ENCODE measurements at regions not wholly inside any gene's neighbourhood (a gene's known extent, or its start where the extent isn't known, plus 50 kb on each side); places are given as distances from the start of the nearest gene placed in this dataset.
"Not testable (repeated sequence)": the region's sequence is repeated elsewhere in the genome, so short reads cannot be mapped to it uniquely, and the experiment has no call there.

GRCh38 chr9:117936185-117937130 is 232.3 kb downstream of the TLR4 start:
- H3K27ac Mint-ChIP-seq: no peak overlapping the region
- peak overlapping the region in 1 of 2 donors; percentile 41 for H3K4me3 Mint-ChIP-seq
- H3K27me3 Mint-ChIP-seq: peaks cover 17 to 19% of the 10 kb centered on the region in 2 donors
- peaks cover 6 to 14% of the 10 kb centered on the region in 2 donors for H3K4me1 Mint-ChIP-seq
- H3K36me3 Mint-ChIP-seq: peaks cover 0 to 3% of the 10 kb centered on the region in 2 donors
- H3K9me3 Mint-ChIP-seq: peaks cover 3 to 4% of the 10 kb centered on the region in 2 donors
- ATAC-seq (replicated peaks) (peak; percentile 100), DNase-seq (peak; percentile 4)

DNA sequence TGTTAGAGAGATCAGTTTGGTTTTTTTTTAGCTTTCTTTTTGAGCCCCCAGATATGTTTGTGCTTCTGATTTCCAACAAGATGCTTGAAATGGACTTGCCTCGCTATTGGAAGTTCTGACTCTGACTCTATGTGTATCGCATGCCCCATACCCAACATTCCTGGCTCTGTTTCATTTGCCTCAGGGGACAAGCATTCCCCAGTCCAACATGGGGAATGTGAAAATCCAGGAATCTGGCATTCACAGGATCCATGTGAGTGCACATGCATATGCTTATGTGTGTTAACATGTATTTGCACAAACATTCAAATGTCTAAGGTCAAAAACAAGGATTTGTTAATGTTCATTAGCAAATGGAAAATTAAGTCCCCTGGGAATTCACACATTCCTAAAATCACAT is 233.9 kb downstream of the TLR4 start:
- DNase-seq (no peak), ATAC-seq (replicated peaks) (no peak)
- no peak overlapping the region for H3K4me3 Mint-ChIP-seq
- H3K27ac Mint-ChIP-seq: no peak overlapping the region
- H3K27me3 Mint-ChIP-seq: peaks cover 7 to 11% of the 10 kb centered on the region in 2 donors
- no peaks in the 10 kb centered on the region for H3K36me3 Mint-ChIP-seq
- peaks cover 1 to 4% of the 10 kb centered on the region in 2 donors for H3K9me3 Mint-ChIP-seq
- peaks cover 6 to 14% of the 10 kb centered on the region in 2 donors for H3K4me1 Mint-ChIP-seq

DNA sequence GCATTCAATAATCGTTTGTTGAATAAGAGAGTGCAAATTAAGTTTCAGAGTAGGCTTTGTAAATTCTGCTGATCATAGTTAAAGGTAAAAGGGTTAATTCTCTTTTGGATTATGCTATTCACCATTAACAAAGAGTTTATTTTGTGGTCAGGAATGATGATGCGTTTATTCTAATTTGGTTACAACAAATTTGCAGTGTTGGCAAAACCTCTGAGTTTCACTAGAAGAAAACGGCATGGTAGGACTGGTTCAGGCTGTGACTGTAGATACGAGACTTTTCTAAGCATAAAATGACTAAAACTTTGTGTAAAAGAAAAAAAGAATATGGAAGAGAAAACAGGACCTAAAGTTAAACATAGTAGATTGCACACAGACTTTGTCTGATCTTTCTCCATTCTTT is 234.7 kb downstream of the TLR4 start:
- H3K27me3 Mint-ChIP-seq: peaks cover 7 to 9% of the 10 kb centered on the region in 2 donors
- H3K9me3 Mint-ChIP-seq: peaks cover 1 to 4% of the 10 kb centered on the region in 2 donors
- ATAC-seq (replicated peaks) (no peak), DNase-seq (no peak)
- H3K27ac Mint-ChIP-seq: no peak overlapping the region
- no peak overlapping the region for H3K4me3 Mint-ChIP-seq
- no peaks in the 10 kb centered on the region for H3K36me3 Mint-ChIP-seq
- H3K4me1 Mint-ChIP-seq: peaks cover 6 to 14% of the 10 kb centered on the region in 2 donors

DNA sequence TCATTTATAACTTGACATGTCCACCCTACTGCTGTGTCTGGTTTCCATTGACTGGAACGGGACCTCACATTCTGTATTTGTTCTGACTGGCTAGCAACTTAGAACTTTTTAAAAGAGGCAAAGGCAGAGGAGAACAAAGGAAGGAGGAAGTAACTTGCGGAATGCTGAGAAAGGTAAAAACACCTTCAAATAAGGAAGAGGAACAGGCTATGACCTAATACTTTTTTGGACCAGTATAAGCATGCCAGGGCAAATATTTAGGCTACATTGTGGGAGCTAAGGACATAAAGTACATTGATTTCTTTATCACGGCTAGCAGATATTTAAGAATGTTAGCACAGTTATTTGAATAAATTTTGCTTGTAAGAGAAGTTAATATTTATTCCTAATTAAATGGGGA is 240.5 kb downstream of the TLR4 start:
- not testable (repeated sequence) for ATAC-seq (replicated peaks); H3K4me1 Mint-ChIP-seq; H3K4me3 Mint-ChIP-seq; H3K27me3 Mint-ChIP-seq; DNase-seq; H3K27ac Mint-ChIP-seq; H3K9me3 Mint-ChIP-seq; H3K36me3 Mint-ChIP-seq

GRCh38 chr9:117945286-117945685 is 241.1 kb downstream of the TLR4 start:
- H3K27ac Mint-ChIP-seq: no peak overlapping the region
- DNase-seq (no peak), ATAC-seq (replicated peaks) (no peak)
- no peaks in the 10 kb centered on the region for H3K36me3 Mint-ChIP-seq
- H3K4me1 Mint-ChIP-seq: no peaks in the 10 kb centered on the region
- no peak overlapping the region for H3K4me3 Mint-ChIP-seq
- H3K27me3 Mint-ChIP-seq: peaks cover 6% of the 10 kb centered on the region in 2 donors
- H3K9me3 Mint-ChIP-seq: no peaks in the 10 kb centered on the region

DNA sequence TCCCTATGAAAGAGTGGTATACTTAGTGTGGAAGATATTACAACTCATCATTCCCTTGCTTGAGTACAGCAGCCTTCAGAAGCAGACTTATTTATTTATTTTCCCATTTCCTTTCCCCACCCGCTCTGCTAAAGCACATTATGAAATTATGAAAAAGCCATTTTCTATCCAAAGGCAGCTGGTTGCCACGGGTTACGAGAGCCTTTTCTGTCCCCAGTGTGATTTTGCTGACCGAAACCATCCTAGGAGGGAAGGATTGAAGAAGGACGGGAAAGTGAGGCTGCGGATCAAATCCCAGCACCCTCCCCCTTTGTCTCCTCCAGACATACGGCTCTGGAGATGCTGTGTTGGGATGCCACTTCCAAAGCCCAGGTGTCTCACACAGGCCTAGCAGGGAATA is 246.9 kb downstream of the TLR4 start:
- Mint-ChIP-seq H3K27me3 (no peaks in the 10 kb centered on the region), H3K36me3 (no peaks in the 10 kb centered on the region), H3K27ac (no peak overlapping the region), H3K4me3 (no peak overlapping the region), H3K4me1 (no peaks in the 10 kb centered on the region), H3K9me3 (no peaks in the 10 kb centered on the region)
- no peak for ATAC-seq (replicated peaks)
- DNase-seq: no peak

DNA sequence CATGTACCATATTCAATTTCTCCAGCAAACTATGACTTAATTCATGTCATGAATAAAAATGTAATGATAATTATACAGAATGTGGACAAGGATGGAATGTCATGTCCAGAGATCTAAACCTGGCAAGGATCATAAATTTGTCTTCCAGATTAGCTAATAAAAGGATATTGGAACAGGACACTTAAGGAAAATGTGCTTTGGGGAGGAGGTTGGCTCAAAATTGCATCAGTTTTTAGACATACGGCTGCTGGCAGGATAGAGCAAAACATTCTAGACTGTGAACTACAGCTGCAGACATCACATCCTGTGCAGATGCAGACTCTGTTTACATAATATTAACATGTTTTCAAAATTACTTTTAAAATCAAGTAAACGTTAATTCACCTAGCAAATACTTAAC is 248.4 kb downstream of the TLR4 start:
- Mint-ChIP-seq H3K27ac (no peak overlapping the region), H3K36me3 (no peaks in the 10 kb centered on the region), H3K4me1 (no peaks in the 10 kb centered on the region), H3K27me3 (no peaks in the 10 kb centered on the region), H3K9me3 (no peaks in the 10 kb centered on the region), H3K4me3 (no peak overlapping the region)
- ATAC-seq (replicated peaks) (no peak), DNase-seq (no peak)

DNA sequence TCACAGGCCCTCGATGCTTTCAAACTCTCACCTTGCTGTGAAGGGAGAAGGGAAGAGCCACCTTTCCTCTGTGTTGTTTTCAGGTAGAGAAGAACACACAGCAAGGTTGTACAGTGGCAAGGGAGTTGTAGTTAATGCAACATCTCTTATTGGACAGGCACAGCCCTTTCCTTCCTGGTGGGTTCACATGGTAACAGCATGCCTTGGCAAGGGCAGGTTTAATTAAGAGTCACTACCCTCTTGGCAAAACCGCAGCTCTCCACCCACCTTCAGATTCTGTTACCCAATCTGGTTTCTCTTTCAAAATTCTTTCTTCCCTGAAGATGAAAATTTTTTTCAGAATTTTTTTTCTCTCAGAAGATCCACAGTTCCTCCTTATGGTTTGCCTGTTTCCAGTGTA is 253.1 kb downstream of the TLR4 start:
- no peak overlapping the region for H3K4me3 Mint-ChIP-seq
- H3K27me3 Mint-ChIP-seq: no peaks in the 10 kb centered on the region
- no peaks in the 10 kb centered on the region for H3K9me3 Mint-ChIP-seq
- H3K36me3 Mint-ChIP-seq: no peaks in the 10 kb centered on the region
- H3K27ac Mint-ChIP-seq: no peak overlapping the region
- ATAC-seq (replicated peaks) (no peak), DNase-seq (no peak)
- no peaks in the 10 kb centered on the region for H3K4me1 Mint-ChIP-seq

GRCh38 chr9:117958726-117959125 is 254.5 kb downstream of the TLR4 start:
- H3K27me3 Mint-ChIP-seq: no peaks in the 10 kb centered on the region
- DNase-seq (no peak), ATAC-seq (replicated peaks) (no peak)
- H3K9me3 Mint-ChIP-seq: no peaks in the 10 kb centered on the region
- H3K4me3 Mint-ChIP-seq: no peak overlapping the region
- no peaks in the 10 kb centered on the region for H3K36me3 Mint-ChIP-seq
- H3K4me1 Mint-ChIP-seq: no peaks in the 10 kb centered on the region
- H3K27ac Mint-ChIP-seq: no peak overlapping the region

- Mint-ChIP-seq H3K27me3 (peaks cover 6 to 8% of the 10 kb centered on the region in 2 donors), H3K27ac (no peak overlapping the region), H3K4me1 (no peaks in the 10 kb centered on the region), H3K36me3 (no peaks in the 10 kb centered on the region), H3K9me3 (no peaks in the 10 kb centered on the region), H3K4me3 (no peak overlapping the region)
- ATAC-seq (replicated peaks) (no peak), DNase-seq (no peak)
These were observed 259.4 kb downstream of the TLR4 start for GRCh38 chr9:117963493-117964090.

- H3K4me1 Mint-ChIP-seq: no peaks in the 10 kb centered on the region
- no peak overlapping the region for H3K4me3 Mint-ChIP-seq
- H3K36me3 Mint-ChIP-seq: no peaks in the 10 kb centered on the region
- ATAC-seq (replicated peaks) (no peak), DNase-seq (no peak)
- peaks cover 11 to 17% of the 10 kb centered on the region in 2 donors for H3K27me3 Mint-ChIP-seq
- no peak overlapping the region for H3K27ac Mint-ChIP-seq
- no peaks in the 10 kb centered on the region for H3K9me3 Mint-ChIP-seq
These were observed 266.3 kb downstream of the TLR4 start for GRCh38 chr9:117970276-117971050.

GRCh38 chr9:117974108-117974507 is 269.9 kb downstream of the TLR4 start:
- no peaks in the 10 kb centered on the region for H3K4me1 Mint-ChIP-seq
- no peak overlapping the region for H3K4me3 Mint-ChIP-seq
- H3K27ac Mint-ChIP-seq: no peak overlapping the region
- ATAC-seq (replicated peaks) (no peak), DNase-seq (no peak)
- peaks cover 8 to 17% of the 10 kb centered on the region in 2 donors for H3K27me3 Mint-ChIP-seq
- H3K36me3 Mint-ChIP-seq: no peaks in the 10 kb centered on the region
- H3K9me3 Mint-ChIP-seq: peaks cover 0 to 1% of the 10 kb centered on the region in 2 donors

DNA sequence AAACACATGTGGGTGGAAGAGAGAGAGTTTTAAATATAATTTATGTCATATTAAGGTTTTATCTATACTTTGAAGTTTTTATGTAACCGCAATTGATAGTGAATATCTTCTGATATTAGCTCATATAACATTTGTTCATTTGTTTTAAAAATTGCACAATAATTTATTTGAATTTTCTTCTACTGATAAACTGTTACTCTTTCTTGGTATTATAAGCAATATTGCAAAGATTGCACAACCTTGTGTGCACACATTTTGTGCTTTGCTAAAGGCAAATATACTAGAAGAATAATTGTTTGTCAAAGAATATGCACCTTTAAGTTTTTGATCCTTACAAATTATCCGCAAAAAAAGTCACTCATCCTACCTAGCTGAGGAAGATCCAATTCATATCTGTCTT is 275.7 kb downstream of the TLR4 start:
- no peaks in the 10 kb centered on the region for H3K36me3 Mint-ChIP-seq
- H3K27me3 Mint-ChIP-seq: peaks cover 10 to 20% of the 10 kb centered on the region in 2 donors
- no peak overlapping the region for H3K27ac Mint-ChIP-seq
- DNase-seq (no peak), ATAC-seq (replicated peaks) (no peak)
- H3K4me1 Mint-ChIP-seq: no peaks in the 10 kb centered on the region
- H3K9me3 Mint-ChIP-seq: peaks cover 0 to 1% of the 10 kb centered on the region in 2 donors
- no peak overlapping the region for H3K4me3 Mint-ChIP-seq

- peaks cover 0 to 22% of the 10 kb centered on the region in 2 donors for H3K27me3 Mint-ChIP-seq
- H3K9me3 Mint-ChIP-seq: no peaks in the 10 kb centered on the region
- no peak overlapping the region for H3K4me3 Mint-ChIP-seq
- peak; percentile 58 to 73 for ATAC-seq (replicated peaks)
- H3K36me3 Mint-ChIP-seq: no peaks in the 10 kb centered on the region
- DNase-seq: no peak
- H3K4me1 Mint-ChIP-seq: peaks cover 3 to 7% of the 10 kb centered on the region in 2 donors
- H3K27ac Mint-ChIP-seq: no peak overlapping the region
These were observed 283.7 kb downstream of the TLR4 start for GRCh38 chr9:117987945-117988344.
